Fibroblast of villous mesenchyme (primary cell): ENCODE measurements at regions not wholly inside any gene's neighbourhood (a gene's known extent, or its start where the extent isn't known, plus 50 kb on each side); places are given as distances from the start of the nearest gene placed in this dataset.
A peak's percentile ranks its signal among the peaks of the same experiment; 100 is the strongest.
"Not testable (repeated sequence)": the region's sequence is repeated elsewhere in the genome, so short reads cannot be mapped to it uniquely, and the experiment has no call there.

Experiments used
- DNase-seq: peaks from one replicate; pipeline ENCODE4 v3.0.0-alpha.2; 2010; ENCODE audit warnings: low read depth
- H3K4me3 ChIP-seq: 2 replicates; pipeline ENCODE4 v1.5.1; 2011; ENCODE audit warnings: low read depth, mild to moderate bottlenecking, low read length
- TF ChIP-seq, protein P1 (sequence below): IDR thresholded peaks from 2 replicates; pipeline ENCODE4 v1.5.1; 2012; ENCODE audit warnings: low read depth, mild to moderate bottlenecking, low read length; ENCODE audit not compliant: insufficient read depth

DNA sequence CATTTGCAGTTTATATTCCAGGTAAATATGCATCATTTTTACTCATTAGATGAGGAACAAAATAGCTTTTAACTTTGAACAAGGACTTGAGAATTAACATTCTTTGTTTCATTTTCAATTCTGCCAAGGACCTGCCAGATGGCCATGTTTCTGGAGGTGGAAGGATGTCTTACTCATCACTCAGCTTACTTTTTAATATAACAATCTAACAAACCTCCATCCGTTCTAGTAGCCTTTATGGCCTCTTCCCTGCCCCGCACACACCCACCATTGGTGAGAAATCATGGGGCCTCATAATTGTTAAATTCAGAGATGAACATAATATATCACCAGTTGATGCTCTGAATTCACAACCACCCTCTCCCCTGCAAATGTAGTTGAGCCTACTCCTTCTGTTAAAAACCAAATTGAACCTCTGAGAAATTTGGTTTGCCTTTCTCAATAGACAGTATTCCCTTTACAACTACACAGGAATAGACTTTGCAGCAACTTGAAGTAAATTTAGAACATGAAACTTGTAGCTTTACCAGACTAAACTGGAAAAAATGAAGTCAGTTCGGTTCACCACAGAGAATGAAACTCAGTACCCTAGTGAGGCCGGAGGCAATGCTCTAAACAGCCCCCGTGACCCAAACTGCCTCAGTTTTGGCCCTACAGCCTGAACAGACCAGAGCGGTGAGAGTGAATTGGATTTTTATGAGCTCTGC, 50.1 kb upstream of the ACSL4 start:
- TF ChIP-seq, protein P1, sequence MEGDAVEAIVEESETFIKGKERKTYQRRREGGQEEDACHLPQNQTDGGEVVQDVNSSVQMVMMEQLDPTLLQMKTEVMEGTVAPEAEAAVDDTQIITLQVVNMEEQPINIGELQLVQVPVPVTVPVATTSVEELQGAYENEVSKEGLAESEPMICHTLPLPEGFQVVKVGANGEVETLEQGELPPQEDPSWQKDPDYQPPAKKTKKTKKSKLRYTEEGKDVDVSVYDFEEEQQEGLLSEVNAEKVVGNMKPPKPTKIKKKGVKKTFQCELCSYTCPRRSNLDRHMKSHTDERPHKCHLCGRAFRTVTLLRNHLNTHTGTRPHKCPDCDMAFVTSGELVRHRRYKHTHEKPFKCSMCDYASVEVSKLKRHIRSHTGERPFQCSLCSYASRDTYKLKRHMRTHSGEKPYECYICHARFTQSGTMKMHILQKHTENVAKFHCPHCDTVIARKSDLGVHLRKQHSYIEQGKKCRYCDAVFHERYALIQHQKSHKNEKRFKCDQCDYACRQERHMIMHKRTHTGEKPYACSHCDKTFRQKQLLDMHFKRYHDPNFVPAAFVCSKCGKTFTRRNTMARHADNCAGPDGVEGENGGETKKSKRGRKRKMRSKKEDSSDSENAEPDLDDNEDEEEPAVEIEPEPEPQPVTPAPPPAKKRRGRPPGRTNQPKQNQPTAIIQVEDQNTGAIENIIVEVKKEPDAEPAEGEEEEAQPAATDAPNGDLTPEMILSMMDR: no peak

DNA sequence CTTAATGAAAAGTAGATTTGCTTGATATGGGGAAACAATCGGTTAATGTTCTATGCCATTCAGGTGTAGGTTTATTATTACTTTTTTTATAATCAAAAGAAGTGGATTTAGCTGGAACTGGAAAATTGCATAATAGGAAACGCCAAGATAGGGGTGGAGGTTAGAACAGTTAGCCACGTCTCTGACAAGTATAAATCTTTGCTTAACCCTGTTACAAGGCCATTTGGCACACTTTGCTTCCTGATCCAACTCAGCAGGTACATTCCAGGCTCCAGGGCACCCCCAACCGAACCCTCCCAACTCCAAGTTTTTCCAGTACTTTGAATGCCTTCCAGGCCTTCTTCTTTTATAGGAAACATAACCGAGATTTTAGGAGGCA, 50.6 kb upstream of the ACSL4 start:
- peak; percentile 24 for DNase-seq
- TF ChIP-seq, protein P1: no peak
- H3K4me3 ChIP-seq: no peak overlapping the region

More for the DNA sequence above, 50.1 kb upstream of the ACSL4 start:
- no peak for DNase-seq
- H3K4me3 ChIP-seq: no peak overlapping the region

- no peak overlapping the region for H3K4me3 ChIP-seq
- no peak for DNase-seq
- TF ChIP-seq, protein P1: no peak
These were observed 52.0 kb upstream of the ACSL4 start for GRCh38 chrX:109785053-109785452.

DNA sequence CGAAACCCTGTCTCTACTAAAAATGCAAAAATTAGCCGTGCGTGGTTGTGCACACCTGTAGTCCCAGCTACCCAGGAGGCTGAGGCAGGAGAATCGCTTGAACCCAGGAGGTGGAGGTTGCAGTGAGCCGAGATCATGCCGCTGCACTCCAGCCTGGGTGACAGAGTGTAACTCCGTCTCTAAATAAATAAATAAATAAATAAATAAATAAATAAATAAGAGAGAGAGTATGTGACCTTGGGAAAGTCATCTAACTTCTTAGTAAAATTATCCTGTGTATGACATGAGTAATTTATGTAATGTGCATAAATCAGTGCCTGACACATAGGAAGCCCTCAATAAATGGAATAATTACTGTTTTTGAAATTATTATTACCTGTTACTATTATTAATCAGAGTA, 57.5 kb upstream of the ACSL4 start:
- not testable (repeated sequence) for DNase-seq, H3K4me3 ChIP-seq

DNA sequence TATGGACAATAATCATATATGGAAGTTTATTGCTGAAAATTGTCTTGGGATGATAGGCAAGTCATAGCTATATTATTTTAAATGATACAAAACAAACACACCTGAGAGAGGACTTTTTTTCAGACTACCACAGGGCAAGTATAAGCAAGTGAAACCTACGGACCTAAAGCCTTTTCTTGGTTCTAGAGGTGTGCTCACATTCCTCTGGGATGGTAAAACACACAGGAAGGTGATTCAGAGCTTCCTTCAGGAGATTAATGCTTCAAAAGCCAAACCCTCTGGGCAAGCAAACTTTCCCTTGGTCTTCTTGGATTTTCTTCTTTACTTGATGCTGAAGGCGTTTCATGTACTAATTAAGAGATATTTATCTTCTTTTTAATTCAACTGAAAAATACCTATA, 60.1 kb upstream of the ACSL4 start:
- no peak for DNase-seq
- TF ChIP-seq, protein P1: no peak
- no peak overlapping the region for H3K4me3 ChIP-seq

- no peak for DNase-seq
- no peak overlapping the region for H3K4me3 ChIP-seq
- TF ChIP-seq, protein P1: no peak
These were observed 62.6 kb upstream of the ACSL4 start for GRCh38 chrX:109795682-109796081.

DNA sequence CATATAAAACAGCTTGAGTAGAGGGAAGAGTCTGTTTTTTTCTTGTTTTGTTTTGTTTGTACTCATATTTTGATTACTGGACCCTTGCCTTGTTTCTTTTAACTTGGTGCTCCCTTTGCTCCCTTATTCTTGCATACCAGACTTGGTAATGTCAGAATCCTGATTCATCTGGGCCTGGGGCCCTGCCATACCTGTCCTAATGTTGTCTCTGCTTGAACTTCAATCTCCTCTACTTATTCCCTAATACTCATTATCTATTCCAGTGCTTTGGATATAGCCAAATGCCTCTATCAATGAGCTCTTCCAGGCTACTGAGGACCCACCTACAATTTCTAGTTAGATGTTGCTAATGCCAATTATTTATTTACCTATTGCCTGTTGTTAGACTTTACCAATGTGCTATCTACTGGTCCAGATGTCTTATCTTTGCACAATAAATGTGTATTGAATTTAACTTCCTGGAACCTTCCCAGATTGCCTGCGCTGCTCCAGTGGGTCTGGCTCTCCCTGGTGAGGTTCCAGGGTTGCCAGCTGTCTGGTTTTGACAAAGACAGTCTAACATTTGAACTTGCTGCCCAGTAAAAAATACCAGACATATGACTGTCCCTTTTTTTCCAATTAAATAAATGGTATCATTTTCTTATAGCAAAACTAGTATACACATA, 64.4 kb upstream of the ACSL4 start:
- no peak overlapping the region for H3K4me3 ChIP-seq
- DNase-seq: no peak
- TF ChIP-seq, protein P1: no peak
